HEK293T (cell line): ENCODE measurements at regions not wholly inside any gene's neighbourhood (a gene's known extent, or its start where the extent isn't known, plus 50 kb on each side); places are given as distances from the start of the nearest gene placed in this dataset.
"Not testable (repeated sequence)": the region's sequence is repeated elsewhere in the genome, so short reads cannot be mapped to it uniquely, and the experiment has no call there.

Source experiments
- CTCF ChIA-PET: fragments of 350-600 bp; formaldehyde crosslinking; extraction: SDS; loops from one replicate; lab custom pipeline; 2021; ENCODE audit warnings: antibody characterized with exemption, inconsistent platforms; lab: Yijun Ruan, JAX
- POLR2A ChIA-PET: fragments of 350-600 bp; formaldehyde crosslinking; extraction: SDS; loops from one replicate; lab custom pipeline; 2020; ENCODE audit warnings: antibody characterized with exemption, inconsistent platforms; lab: Yijun Ruan, JAX
- DNase-seq: peaks from one replicate; pipeline ENCODE4 v3.0.0; 2012; ENCODE audit warnings: mixed read lengths; ENCODE audit errors: extremely low spot score
- ARNT ChIP-seq: fragments of 450-650 bp; IDR thresholded peaks from 2 replicates; pipeline ENCODE4 v1.6.1; 2017; ENCODE audit warnings: mild to moderate bottlenecking
- BHLHE40 ChIP-seq: fragments of 450-650 bp; IDR thresholded peaks from 2 replicates; pipeline ENCODE4 v1.6.1; 2016; ENCODE audit warnings: mild to moderate bottlenecking, moderate library complexity, borderline replicate concordance
- CTBP1 ChIP-seq: fragments of 450-650 bp; IDR thresholded peaks from 2 replicates; pipeline ENCODE4 v1.6.1; 2016; ENCODE audit warnings: borderline replicate concordance
- ELF4 ChIP-seq: fragments of 450-650 bp; IDR thresholded peaks from 2 replicates; pipeline ENCODE4 v1.6.1; 2017; ENCODE audit warnings: antibody characterized with exemption
- FOXA1 ChIP-seq: fragments of 450-650 bp; IDR thresholded peaks from 2 replicates; pipeline ENCODE4 v1.6.1; 2016; ENCODE audit warnings: mild to moderate bottlenecking
- FOXK2 ChIP-seq: fragments of 450-650 bp; IDR thresholded peaks from 2 replicates; pipeline ENCODE4 v1.6.1; 2016; ENCODE audit warnings: mild to moderate bottlenecking
- FOXM1 ChIP-seq: fragments of 450-650 bp; IDR thresholded peaks from 2 replicates; pipeline ENCODE4 v1.6.1; 2017; ENCODE audit warnings: mild to moderate bottlenecking, borderline replicate concordance
- HDGF ChIP-seq: fragments of 450-650 bp; IDR thresholded peaks from 2 replicates; pipeline ENCODE4 v1.6.1; 2017; ENCODE audit warnings: antibody characterized with exemption, borderline replicate concordance
- L3MBTL2 ChIP-seq: fragments of 450-650 bp; conservative IDR thresholded peaks from 2 replicates; pipeline ENCODE4 v1.6.1; 2016; ENCODE audit warnings: mild to moderate bottlenecking
- LEF1 ChIP-seq: fragments of 450-650 bp; IDR thresholded peaks from 2 replicates; pipeline ENCODE4 v1.6.1; 2017; ENCODE audit warnings: mild to moderate bottlenecking, borderline replicate concordance
- NFRKB ChIP-seq: fragments of 450-650 bp; IDR thresholded peaks from 2 replicates; pipeline ENCODE4 v1.6.1; 2016; ENCODE audit warnings: mild to moderate bottlenecking, moderate library complexity
- PKNOX1 ChIP-seq: fragments of 450-650 bp; IDR thresholded peaks from 2 replicates; pipeline ENCODE4 v1.6.1; 2016
- SP1 ChIP-seq: fragments of 450-650 bp; IDR thresholded peaks from 2 replicates; pipeline ENCODE4 v1.6.1; 2017
- SUZ12 ChIP-seq: fragments of 450-650 bp; IDR thresholded peaks from 2 replicates; pipeline ENCODE4 v1.6.1; 2016; ENCODE audit warnings: mild to moderate bottlenecking
- TARDBP ChIP-seq: fragments of 450-650 bp; IDR thresholded peaks from 2 replicates; pipeline ENCODE4 v1.6.1; 2016
- ZNF384 ChIP-seq: fragments of 450-650 bp; IDR thresholded peaks from 2 replicates; pipeline ENCODE4 v1.6.1; 2016

GRCh38 chr7:54215424-54215823 is 326.8 kb upstream of the VSTM2A start:
- TF ChIP-seq SUZ12 (no peak), PKNOX1 (no peak), ELF4 (no peak)
- CTCF ChIA-PET = no interaction called here
- POLR2A ChIA-PET = no interaction called here
- DNase-seq = no peak

GRCh38 chr7:54226030-54226429 is 316.1 kb upstream of the VSTM2A start:
- CTCF ChIA-PET, DNase-seq, POLR2A ChIA-PET: not testable (repeated sequence)

GRCh38 chr7:54242776-54243175 is 299.4 kb upstream of the VSTM2A start:
- DNase-seq = no peak
- CTCF ChIA-PET = no interaction called here
- POLR2A ChIA-PET = no interaction called here
- no peak for TF ChIP-seq BHLHE40
- no peak for TF ChIP-seq PKNOX1
- TF ChIP-seq FOXK2 = no peak
- no peak for TF ChIP-seq L3MBTL2
- no peak for TF ChIP-seq ARNT
- TF ChIP-seq FOXM1 = no peak
- TF ChIP-seq SUZ12 = no peak
- no peak for TF ChIP-seq SP1
- TF ChIP-seq FOXA1 = no peak

GRCh38 chr7:54245020-54245419 is 297.2 kb upstream of the VSTM2A start:
- no peak for DNase-seq
- TF ChIP-seq NFRKB = no peak
- no peak for TF ChIP-seq ARNT
- TF ChIP-seq L3MBTL2 = no peak
- TF ChIP-seq SUZ12 = no peak
- no peak for TF ChIP-seq TARDBP
- no peak for TF ChIP-seq FOXA1
- no peak for TF ChIP-seq PKNOX1

GRCh38 chr7:54249686-54250085 is 292.5 kb upstream of the VSTM2A start:
- DNase-seq = no peak
- TF ChIP-seq NFRKB = no peak
- TF ChIP-seq SUZ12 = no peak
- no peak for TF ChIP-seq FOXA1
- TF ChIP-seq ELF4 = no peak
- TF ChIP-seq TARDBP = no peak
- ChIA-PET CTCF (no interaction called here), POLR2A (no interaction called here)

More at GRCh38 chr7:54245020-54245419, 297.2 kb upstream of the VSTM2A start:
- CTCF ChIA-PET = no interaction called here
- POLR2A ChIA-PET = no interaction called here

- TF ChIP-seq BHLHE40 (no peak), CTBP1 (no peak), HDGF (no peak), FOXK2 (no peak), NFRKB (no peak), ARNT (no peak), PKNOX1 (no peak), FOXM1 (no peak), SUZ12 (no peak), LEF1 (no peak), L3MBTL2 (no peak), SP1 (no peak), ELF4 (no peak), FOXA1 (no peak), ZNF384 (no peak), TARDBP (no peak)
- ChIA-PET CTCF (no interaction called here), POLR2A (no interaction called here)
- DNase-seq = no peak
Measured at GRCh38 chr7:54252256-54253035, 289.7 kb upstream of the VSTM2A start.

- CTCF ChIA-PET = no interaction called here
- TF ChIP-seq SUZ12 = no peak
- no peak for TF ChIP-seq FOXA1
- TF ChIP-seq NFRKB = no peak
- no peak for TF ChIP-seq TARDBP
- TF ChIP-seq L3MBTL2 = no peak
- no peak for TF ChIP-seq ELF4
- TF ChIP-seq FOXM1 = no peak
- no peak for TF ChIP-seq LEF1
- TF ChIP-seq SP1 = no peak
- no peak for TF ChIP-seq BHLHE40
- no peak for TF ChIP-seq ZNF384
- TF ChIP-seq ARNT = no peak
- TF ChIP-seq FOXK2 = no peak
- no peak for TF ChIP-seq PKNOX1
- TF ChIP-seq HDGF = no peak
- TF ChIP-seq CTBP1 = no peak
- DNase-seq = no peak
- POLR2A ChIA-PET = no interaction called here
Measured at GRCh38 chr7:54253036-54253373, 289.2 kb upstream of the VSTM2A start.
